Stomach smooth muscle (tissue), 2 donors: ENCODE measurements at regions not wholly inside any gene's neighbourhood (a gene's known extent, or its start where the extent isn't known, plus 50 kb on each side); places are given as distances from the start of the nearest gene placed in this dataset.

Source experiments
- H3K27ac ChIP-seq: one replicate; pipeline ENCODE4 v1.7.0; 2013; ENCODE audit warnings: mild to moderate bottlenecking, low read length, inconsistent platforms
- H3K27me3 ChIP-seq, 2 donors: one replicate each; pipeline ENCODE4 v1.7.0; 2013; ENCODE audit warnings: low read length in 2 of 2; ENCODE audit not compliant: insufficient read depth in 2 of 2, control insufficient read depth in 1 of 2
- H3K36me3 ChIP-seq, 2 donors: one replicate each; pipeline ENCODE4 v1.7.0; 2013; ENCODE audit warnings: low read length in 2 of 2; ENCODE audit not compliant: control insufficient read depth in 2 of 2, insufficient read depth in 2 of 2
- H3K4me1 ChIP-seq: one replicate; pipeline ENCODE4 v1.7.0; 2013; ENCODE audit warnings: low read length; ENCODE audit not compliant: control insufficient read depth, insufficient read depth
- H3K4me3 ChIP-seq, 2 donors: one replicate each; pipeline ENCODE4 v1.7.0; 2013; ENCODE audit warnings: low read length in 2 of 2
- H3K9ac ChIP-seq, 2 donors: one replicate each; pipeline ENCODE4 v1.7.0; 2013; ENCODE audit warnings: low read length in 2 of 2, mild to moderate bottlenecking in 1 of 2
- H3K9me3 ChIP-seq, 2 donors: one replicate each; pipeline ENCODE4 v1.7.0; 2013; ENCODE audit warnings: low read length in 2 of 2; ENCODE audit not compliant: control insufficient read depth in 2 of 2
- donor health status: healthy.
- donor health status: Pancreatic carcinoma.

GRCh38 chr2:9144617-9145016 lies 62.0 kb upstream of the ASAP2 start:
- Histone ChIP-seq H3K27me3 (no peaks in the 10 kb centered on the region), H3K4me3 (no peak overlapping the region), H3K9ac (no peak overlapping the region), H3K4me1 (peaks cover 16% of the 10 kb centered on the region), H3K36me3 (no peaks in the 10 kb centered on the region), H3K27ac (no peak overlapping the region), H3K9me3 (no peaks in the 10 kb centered on the region)

DNA sequence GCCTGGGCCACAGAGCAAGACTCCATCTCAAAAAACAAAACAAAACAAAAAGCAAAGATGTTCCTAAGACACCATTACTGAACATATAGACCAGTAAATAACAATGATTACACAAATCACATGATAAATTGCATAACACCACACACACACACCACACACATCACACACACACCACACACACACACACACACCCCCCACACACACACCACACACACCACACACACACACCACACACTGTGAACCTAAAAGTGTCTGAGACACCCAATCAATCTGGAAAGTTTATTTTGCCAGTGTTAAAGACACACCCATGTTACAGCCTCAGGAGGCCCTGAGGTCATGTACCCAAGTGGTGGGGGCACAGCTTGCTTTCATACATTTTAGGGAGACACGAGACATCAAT lies 62.6 kb upstream of the ASAP2 start:
- no peaks in the 10 kb centered on the region for H3K9me3 ChIP-seq
- no peak overlapping the region for H3K27ac ChIP-seq
- no peaks in the 10 kb centered on the region for H3K27me3 ChIP-seq
- no peak overlapping the region for H3K9ac ChIP-seq
- no peaks in the 10 kb centered on the region for H3K36me3 ChIP-seq
- peaks cover 16% of the 10 kb centered on the region for H3K4me1 ChIP-seq
- no peak overlapping the region for H3K4me3 ChIP-seq

- Histone ChIP-seq H3K4me3 (peak overlapping the region; percentile 47 to 68), H3K27ac (peak overlapping the region; percentile 49)
Observed at GRCh38 chr2:9143264-9143815, 63.3 kb upstream of the ASAP2 start.

DNA sequence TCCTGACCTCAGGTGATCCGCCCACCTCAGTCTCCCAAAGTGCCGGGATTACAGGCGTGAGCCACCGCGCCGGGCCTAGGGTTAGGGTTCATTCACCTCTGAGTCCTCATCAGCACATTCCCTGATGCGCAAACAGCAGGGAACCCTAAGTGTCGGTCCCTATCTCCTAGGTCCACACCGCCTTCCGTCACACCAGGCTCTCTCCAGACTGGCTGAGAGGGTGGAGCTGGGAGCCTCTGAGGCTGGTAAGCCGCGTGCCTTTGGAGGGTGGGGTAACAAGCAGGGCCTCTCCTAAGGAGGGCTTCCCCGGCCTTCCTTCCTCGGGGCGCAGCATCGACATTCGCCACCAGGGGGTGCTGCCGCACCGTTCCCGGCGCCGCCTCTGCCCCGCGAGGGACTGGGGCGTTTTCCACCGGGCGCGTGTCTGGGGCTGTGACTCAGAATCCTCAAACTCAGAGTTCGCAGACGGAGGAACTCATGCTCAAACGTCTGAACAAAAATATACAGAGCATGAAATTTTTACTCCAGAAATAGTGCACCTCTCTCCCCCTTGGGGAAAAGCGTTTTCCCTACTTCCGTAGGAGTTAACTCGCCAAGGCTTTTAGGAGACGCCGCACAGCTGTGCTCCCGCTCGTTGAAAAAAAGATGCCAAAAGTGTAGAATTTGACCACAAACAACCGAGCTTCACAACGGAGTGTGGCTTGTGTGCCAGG lies 63.9 kb upstream of the ASAP2 start:
- Histone ChIP-seq H3K9ac (peak overlapping the region; percentile 19 to 62), H3K27ac (peak overlapping the region; percentile 49), H3K9me3 (no peaks in the 10 kb centered on the region), H3K36me3 (no peaks in the 10 kb centered on the region), H3K4me1 (peaks cover 16% of the 10 kb centered on the region), H3K27me3 (no peaks in the 10 kb centered on the region), H3K4me3 (peak overlapping the region; percentile 47 to 68)

More at GRCh38 chr2:9143264-9143815, 63.3 kb upstream of the ASAP2 start:
- H3K27me3 ChIP-seq: no peaks in the 10 kb centered on the region
- peak overlapping the region; percentile 19 to 62 for H3K9ac ChIP-seq
- H3K4me1 ChIP-seq: peaks cover 16% of the 10 kb centered on the region
- no peaks in the 10 kb centered on the region for H3K36me3 ChIP-seq
- no peaks in the 10 kb centered on the region for H3K9me3 ChIP-seq

DNA sequence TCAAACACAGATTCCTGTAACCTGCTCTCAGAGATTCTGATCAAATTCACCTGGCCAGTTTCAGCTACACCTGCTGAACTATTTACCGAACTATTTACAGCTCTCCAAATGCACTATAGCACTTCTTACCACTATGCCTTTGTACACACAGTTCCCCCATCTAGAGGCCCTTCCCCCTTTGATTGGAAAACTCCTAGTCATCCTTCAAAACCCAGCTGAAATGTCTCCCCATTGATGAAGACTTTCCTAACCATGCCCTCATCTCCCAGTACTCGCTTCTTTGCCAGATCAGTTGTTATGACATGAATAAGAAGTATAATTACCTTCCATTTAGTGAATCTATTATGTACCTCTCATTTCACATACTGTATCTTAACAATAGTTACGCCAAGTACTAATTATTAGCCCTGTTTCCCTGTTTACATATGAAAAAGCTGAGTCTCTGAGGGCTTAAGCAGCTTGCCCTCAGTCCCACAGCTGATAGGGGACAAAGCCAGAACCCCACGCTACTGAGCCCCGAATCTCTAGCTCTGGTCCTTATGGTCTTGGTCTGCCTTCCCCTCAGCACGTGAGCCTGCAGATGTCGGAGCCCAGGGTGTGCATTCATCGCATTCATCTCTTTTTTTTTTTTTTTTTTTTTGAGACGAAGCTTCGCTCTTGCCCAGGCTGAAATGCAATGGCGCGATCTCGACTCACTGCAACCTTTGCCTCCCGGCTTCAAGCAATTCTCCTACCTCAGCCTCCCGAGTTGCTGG lies 64.7 kb upstream of the ASAP2 start:
- Histone ChIP-seq H3K9ac (no peak overlapping the region), H3K9me3 (no peaks in the 10 kb centered on the region), H3K4me3 (no peak overlapping the region), H3K4me1 (peaks cover 16% of the 10 kb centered on the region), H3K27ac (no peak overlapping the region), H3K36me3 (no peaks in the 10 kb centered on the region), H3K27me3 (no peaks in the 10 kb centered on the region)

GRCh38 chr2:9141091-9141667 lies 65.4 kb upstream of the ASAP2 start:
- Histone ChIP-seq H3K27ac (no peak overlapping the region), H3K9me3 (no peaks in the 10 kb centered on the region), H3K27me3 (no peaks in the 10 kb centered on the region), H3K36me3 (no peaks in the 10 kb centered on the region), H3K4me3 (no peak overlapping the region), H3K9ac (no peak overlapping the region), H3K4me1 (peaks cover 16% of the 10 kb centered on the region)

DNA sequence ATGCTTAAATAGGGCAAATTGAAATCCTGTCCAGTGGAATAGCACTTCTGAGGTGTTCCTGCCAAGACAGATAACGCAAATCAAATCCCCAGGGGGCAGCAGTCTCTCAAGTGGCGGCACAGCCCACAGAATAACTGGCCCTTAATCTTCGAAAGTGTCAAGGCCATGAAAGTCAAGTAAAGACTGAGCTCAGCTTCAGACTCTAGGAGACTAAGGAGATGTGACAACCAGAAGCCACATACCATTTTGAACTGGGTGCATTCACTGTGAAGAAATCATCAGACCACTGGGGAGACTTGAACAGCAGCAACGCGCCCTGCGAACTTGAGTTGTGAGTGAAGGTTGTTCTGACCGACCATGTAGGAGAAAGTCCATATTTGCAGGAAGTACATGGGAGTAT lies 66.0 kb upstream of the ASAP2 start:
- no peak overlapping the region for H3K9ac ChIP-seq
- H3K27me3 ChIP-seq: no peaks in the 10 kb centered on the region
- H3K4me3 ChIP-seq: no peak overlapping the region
- H3K4me1 ChIP-seq: peaks cover 16% of the 10 kb centered on the region
- H3K9me3 ChIP-seq: no peaks in the 10 kb centered on the region
- no peaks in the 10 kb centered on the region for H3K36me3 ChIP-seq
- no peak overlapping the region for H3K27ac ChIP-seq

DNA sequence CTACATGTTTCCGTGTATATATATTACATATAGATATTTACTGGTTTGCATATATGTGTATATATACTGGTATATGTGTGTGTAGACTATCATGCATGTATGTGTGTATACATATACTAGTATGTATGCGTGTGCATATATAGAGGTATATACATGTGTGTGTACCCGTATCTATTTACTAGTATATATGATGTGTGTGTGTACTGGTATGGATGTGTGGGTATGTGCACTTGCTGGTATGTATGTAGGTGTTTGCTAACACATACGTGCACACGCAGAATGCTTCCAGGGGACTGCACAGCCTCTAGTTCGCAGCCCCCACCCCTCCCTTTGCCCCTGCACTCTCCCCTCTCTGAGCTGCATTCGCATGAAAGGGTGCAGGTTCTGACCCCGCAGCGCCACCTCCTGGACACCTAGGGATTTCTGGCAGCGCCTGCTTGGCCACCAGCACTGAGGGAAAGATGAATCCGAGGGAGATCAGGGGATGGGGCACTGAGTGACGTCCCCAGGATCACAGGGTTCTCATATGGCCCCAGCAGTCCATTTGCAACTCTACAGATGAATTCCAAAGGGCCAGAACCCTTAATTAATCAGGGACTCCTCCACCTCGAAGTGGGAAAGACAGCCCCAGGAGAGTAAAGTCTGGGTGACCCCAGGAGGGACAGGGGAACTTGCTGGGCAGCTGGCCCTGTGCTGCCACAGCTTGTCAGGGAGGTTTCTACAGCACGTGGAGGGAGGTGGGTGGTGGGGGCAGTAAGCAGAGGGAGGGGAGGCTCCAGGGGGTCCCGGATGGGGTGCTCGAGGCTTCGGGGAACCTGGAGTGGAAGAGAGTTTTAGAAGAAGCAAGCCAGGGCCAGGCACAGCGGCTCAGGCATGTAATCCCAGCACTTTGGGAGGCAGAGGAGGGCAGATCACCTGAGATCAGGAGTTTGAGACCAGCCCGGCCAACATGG lies 66.8 kb upstream of the ASAP2 start:
- Histone ChIP-seq H3K4me1 (peaks cover 16% of the 10 kb centered on the region), H3K9ac (no peak overlapping the region), H3K27ac (no peak overlapping the region), H3K36me3 (no peaks in the 10 kb centered on the region), H3K27me3 (no peaks in the 10 kb centered on the region), H3K9me3 (no peaks in the 10 kb centered on the region), H3K4me3 (peak overlapping the region in 1 of 2 donors; percentile 15)

DNA sequence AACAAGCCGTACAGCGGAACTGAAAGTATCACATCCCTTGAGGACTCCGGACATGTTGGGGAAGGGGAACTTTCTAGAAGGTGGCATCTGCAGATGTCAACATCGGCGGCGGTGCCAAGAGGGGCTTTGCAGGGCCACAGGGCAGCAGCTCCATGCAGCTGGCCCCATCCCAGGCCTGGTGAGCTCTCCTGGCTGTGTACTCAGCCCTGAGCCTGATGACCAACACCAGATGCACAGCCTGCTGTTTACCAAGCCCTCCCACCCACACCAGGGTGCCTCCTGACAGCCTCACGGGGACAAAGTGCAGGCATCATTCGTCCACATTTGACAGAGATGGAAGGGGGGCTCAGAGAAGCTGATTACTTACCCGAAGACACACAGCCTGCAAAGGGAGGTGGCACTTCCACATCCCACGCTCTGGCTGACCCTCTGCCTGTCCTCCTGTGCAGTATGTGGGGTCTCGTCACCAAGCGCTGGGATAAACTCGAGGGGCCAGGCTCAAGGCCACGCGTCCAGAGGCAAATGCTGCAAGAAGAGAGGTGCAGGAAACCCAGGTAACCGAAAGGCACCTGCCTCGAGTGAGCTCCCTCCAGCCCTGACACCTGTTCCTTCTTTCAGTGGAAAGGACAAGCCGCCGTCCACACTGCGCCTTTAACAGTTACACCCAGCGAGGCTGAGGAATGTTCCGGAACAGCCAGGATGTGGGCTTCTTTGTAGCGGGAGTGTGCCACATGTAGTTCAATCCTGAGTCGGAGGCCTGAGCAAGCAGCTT lies 69.0 kb upstream of the ASAP2 start:
- H3K9me3 ChIP-seq: peaks cover 0 to 6% of the 10 kb centered on the region in 2 donors
- no peaks in the 10 kb centered on the region for H3K36me3 ChIP-seq
- no peak overlapping the region for H3K4me3 ChIP-seq
- no peaks in the 10 kb centered on the region for H3K27me3 ChIP-seq
- H3K9ac ChIP-seq: no peak overlapping the region
- H3K27ac ChIP-seq: no peak overlapping the region
- peaks cover 3% of the 10 kb centered on the region for H3K4me1 ChIP-seq
